HepG2 (cell line): ENCODE measurements at regions not wholly inside any gene's neighbourhood (a gene's known extent, or its start where the extent isn't known, plus 50 kb on each side); places are given as distances from the start of the nearest gene placed in this dataset.

Experiments
- EHMT2 ChIP-seq: fragments of 200-600 bp; sonication (generic); IDR thresholded peaks from 2 replicates; pipeline ENCODE4 v1.7.0; 2017; ENCODE audit warnings: antibody characterized with exemption, low read depth, low read length, borderline replicate concordance
- KMT2B ChIP-seq: IDR thresholded peaks from 2 replicates; pipeline ENCODE4 v1.6.1; 2016; ENCODE audit warnings: missing genetic modification reagents, missing compliant biosample characterization
- MTA1 ChIP-seq: sonication (generic); formaldehyde crosslinking; IDR thresholded peaks from 2 replicates; pipeline ENCODE4 v1.4.0; 2020; ENCODE audit warnings: missing genetic modification reagents, mild to moderate bottlenecking, borderline replicate concordance
- POGZ ChIP-seq: sonication (generic); formaldehyde crosslinking; IDR thresholded peaks from 2 replicates; pipeline ENCODE4 v1.4.0; 2020; ENCODE audit warnings: mild to moderate bottlenecking, missing genetic modification reagents
- RARA ChIP-seq: IDR thresholded peaks from 2 replicates; pipeline ENCODE4 v1.6.1; 2016; ENCODE audit warnings: missing genetic modification reagents, missing compliant biosample characterization
- SRY ChIP-seq: sonication (generic); formaldehyde crosslinking; IDR thresholded peaks from 2 replicates; pipeline ENCODE4 v1.8.0; 2022; ENCODE audit warnings: mild to moderate bottlenecking, missing genetic modification reagents
- TEAD3 ChIP-seq: optimal IDR thresholded peaks from 2 replicates; pipeline ENCODE3; 2016; ENCODE audit warnings: borderline replicate concordance
- XRCC5 ChIP-seq: fragments of 200-400 bp; formaldehyde crosslinking; optimal IDR thresholded peaks from 2 replicates; pipeline ENCODE3; 2017; ENCODE audit warnings: mild to moderate bottlenecking, low read length
- ZFX ChIP-seq: sonication (generic); formaldehyde crosslinking; IDR thresholded peaks from 2 replicates; pipeline ENCODE4 v1.4.0; 2020; ENCODE audit warnings: mild to moderate bottlenecking, low read depth, missing genetic modification reagents, moderate library complexity
- ZKSCAN1 ChIP-seq: fragments of 150-350 bp; IDR thresholded peaks from 2 replicates; pipeline ENCODE4 v1.6.1; 2014; ENCODE audit warnings: low read length
- ZNF34 ChIP-seq: sonication (generic); formaldehyde crosslinking; IDR thresholded peaks from 2 replicates; pipeline ENCODE4 v1.4.0; 2020; ENCODE audit warnings: mild to moderate bottlenecking, missing genetic modification reagents, borderline replicate concordance
- ZNF549 ChIP-seq: sonication (generic); formaldehyde crosslinking; IDR thresholded peaks from 2 replicates; pipeline ENCODE4 v1.5.0; 2020; ENCODE audit warnings: missing genetic modification reagents
- ZSCAN9 ChIP-seq: IDR thresholded peaks from 2 replicates; pipeline ENCODE4 v1.6.1; 2016; ENCODE audit warnings: borderline replicate concordance
- TF ChIP-seq, protein P1 (sequence below), 2 experiments: fragments of 450-650 bp in 1 of 2; sonication (generic) in 1 of 2; formaldehyde crosslinking; IDR thresholded peaks; 2 replicates each; pipeline versions ENCODE4 v1.5.0 to v1.8.0; 2020 to 2022; ENCODE audit warnings: mild to moderate bottlenecking in 1 of 2, missing genetic modification reagents in 1 of 2
- TF ChIP-seq, protein P2 (sequence below): sonication (generic); formaldehyde crosslinking; IDR thresholded peaks from 2 replicates; pipeline ENCODE4 v1.4.0; 2020; ENCODE audit warnings: missing genetic modification reagents
- TF ChIP-seq, protein P3 (sequence below): sonication (generic); formaldehyde crosslinking; IDR thresholded peaks from 2 replicates; pipeline ENCODE4 v1.4.0; 2020; ENCODE audit warnings: low read depth, missing genetic modification reagents
- TF ChIP-seq, protein P4 (sequence below): sonication (generic); formaldehyde crosslinking; IDR thresholded peaks from 2 replicates; pipeline ENCODE4 v1.4.0; 2020; ENCODE audit warnings: missing genetic modification reagents, mild to moderate bottlenecking, borderline replicate concordance

DNA sequence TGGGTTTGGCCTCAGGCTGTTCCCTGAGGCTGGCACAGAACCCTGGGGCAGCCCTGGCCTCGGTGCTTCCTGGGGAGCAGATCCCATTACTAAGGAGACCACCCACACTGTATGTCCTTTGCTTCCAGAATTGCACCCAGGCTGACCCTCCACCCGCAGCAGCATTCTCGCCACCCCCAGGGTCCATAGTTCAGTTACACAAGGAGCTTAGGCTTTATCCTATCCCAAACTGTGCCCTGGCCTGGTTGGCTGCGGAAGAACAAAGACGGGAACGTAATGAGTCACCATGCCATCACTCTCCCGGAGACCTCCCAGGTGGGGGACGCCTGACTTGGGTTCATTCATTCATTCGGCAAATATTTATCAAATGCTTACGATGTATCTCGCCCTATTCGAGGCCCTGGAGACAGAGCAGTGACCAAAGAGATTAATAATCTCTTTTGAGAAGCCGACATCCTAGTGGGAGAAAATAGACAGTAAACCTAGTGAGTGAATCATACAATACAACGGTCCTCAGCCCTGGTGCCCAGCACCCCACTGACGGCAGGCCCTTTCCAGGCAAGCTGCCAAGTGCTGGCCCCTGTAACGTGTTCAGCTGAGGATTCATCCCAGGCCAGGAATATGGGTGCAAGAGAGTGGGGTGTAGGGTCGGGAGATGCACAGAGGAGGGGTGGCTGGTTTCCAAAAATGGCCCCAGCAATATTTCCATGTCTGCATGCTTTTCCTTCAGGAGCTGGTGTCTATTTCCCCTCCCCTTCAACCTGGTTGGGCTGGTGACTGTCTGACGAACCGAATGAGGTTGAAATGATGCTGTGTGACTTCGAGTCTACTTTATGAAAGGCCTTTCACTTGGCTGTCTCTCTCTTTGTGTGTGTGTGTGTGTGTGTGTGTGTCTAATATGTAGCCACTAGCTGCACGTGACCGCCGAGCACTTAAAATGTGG, 134.2 kb downstream of the MGAT5B start (continued):
- TF ChIP-seq, protein P1, sequence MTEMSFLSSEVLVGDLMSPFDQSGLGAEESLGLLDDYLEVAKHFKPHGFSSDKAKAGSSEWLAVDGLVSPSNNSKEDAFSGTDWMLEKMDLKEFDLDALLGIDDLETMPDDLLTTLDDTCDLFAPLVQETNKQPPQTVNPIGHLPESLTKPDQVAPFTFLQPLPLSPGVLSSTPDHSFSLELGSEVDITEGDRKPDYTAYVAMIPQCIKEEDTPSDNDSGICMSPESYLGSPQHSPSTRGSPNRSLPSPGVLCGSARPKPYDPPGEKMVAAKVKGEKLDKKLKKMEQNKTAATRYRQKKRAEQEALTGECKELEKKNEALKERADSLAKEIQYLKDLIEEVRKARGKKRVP (CRISPR knock-in tag; IDR thresholded peaks at IDR 0.05) = peak in 1 of 2 experiments; percentile 75; a peak in 2 of 4 replicates
- TF ChIP-seq, protein P2, sequence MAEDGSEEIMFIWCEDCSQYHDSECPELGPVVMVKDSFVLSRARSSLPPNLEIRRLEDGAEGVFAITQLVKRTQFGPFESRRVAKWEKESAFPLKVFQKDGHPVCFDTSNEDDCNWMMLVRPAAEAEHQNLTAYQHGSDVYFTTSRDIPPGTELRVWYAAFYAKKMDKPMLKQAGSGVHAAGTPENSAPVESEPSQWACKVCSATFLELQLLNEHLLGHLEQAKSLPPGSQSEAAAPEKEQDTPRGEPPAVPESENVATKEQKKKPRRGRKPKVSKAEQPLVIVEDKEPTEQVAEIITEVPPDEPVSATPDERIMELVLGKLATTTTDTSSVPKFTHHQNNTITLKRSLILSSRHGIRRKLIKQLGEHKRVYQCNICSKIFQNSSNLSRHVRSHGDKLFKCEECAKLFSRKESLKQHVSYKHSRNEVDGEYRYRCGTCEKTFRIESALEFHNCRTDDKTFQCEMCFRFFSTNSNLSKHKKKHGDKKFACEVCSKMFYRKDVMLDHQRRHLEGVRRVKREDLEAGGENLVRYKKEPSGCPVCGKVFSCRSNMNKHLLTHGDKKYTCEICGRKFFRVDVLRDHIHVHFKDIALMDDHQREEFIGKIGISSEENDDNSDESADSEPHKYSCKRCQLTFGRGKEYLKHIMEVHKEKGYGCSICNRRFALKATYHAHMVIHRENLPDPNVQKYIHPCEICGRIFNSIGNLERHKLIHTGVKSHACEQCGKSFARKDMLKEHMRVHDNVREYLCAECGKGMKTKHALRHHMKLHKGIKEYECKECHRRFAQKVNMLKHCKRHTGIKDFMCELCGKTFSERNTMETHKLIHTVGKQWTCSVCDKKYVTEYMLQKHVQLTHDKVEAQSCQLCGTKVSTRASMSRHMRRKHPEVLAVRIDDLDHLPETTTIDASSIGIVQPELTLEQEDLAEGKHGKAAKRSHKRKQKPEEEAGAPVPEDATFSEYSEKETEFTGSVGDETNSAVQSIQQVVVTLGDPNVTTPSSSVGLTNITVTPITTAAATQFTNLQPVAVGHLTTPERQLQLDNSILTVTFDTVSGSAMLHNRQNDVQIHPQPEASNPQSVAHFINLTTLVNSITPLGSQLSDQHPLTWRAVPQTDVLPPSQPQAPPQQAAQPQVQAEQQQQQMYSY = no peak
- peak; percentile 23; the same call in 1 of the 2 replicates for TF ChIP-seq EHMT2
- TF ChIP-seq XRCC5 = peak; percentile 89
- no peak for TF ChIP-seq SRY
- TF ChIP-seq ZFX (CRISPR knock-in tag) = peak; percentile 55; the same call in 1 of the 2 replicates
- peak; percentile 93; the same call in 1 of the 2 replicates for TF ChIP-seq ZSCAN9
- TF ChIP-seq ZNF549 = no peak
- TF ChIP-seq TEAD3 = peak; percentile 82
- TF ChIP-seq, protein P3, sequence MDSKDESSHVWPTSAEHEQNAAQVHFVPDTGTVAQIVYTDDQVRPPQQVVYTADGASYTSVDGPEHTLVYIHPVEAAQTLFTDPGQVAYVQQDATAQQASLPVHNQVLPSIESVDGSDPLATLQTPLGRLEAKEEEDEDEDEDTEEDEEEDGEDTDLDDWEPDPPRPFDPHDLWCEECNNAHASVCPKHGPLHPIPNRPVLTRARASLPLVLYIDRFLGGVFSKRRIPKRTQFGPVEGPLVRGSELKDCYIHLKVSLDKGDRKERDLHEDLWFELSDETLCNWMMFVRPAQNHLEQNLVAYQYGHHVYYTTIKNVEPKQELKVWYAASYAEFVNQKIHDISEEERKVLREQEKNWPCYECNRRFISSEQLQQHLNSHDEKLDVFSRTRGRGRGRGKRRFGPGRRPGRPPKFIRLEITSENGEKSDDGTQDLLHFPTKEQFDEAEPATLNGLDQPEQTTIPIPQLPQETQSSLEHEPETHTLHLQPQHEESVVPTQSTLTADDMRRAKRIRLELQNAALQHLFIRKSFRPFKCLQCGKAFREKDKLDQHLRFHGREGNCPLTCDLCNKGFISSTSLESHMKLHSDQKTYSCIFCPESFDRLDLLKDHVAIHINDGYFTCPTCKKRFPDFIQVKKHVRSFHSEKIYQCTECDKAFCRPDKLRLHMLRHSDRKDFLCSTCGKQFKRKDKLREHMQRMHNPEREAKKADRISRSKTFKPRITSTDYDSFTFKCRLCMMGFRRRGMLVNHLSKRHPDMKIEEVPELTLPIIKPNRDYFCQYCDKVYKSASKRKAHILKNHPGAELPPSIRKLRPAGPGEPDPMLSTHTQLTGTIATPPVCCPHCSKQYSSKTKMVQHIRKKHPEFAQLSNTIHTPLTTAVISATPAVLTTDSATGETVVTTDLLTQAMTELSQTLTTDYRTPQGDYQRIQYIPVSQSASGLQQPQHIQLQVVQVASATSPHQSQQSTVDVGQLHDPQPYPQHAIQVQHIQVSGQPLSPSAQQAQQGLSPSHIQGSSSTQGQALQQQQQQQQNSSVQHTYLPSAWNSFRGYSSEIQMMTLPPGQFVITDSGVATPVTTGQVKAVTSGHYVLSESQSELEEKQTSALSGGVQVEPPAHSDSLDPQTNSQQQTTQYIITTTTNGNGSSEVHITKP (CRISPR knock-in tag) = peak; percentile 35; the same call in 1 of the 2 replicates
- TF ChIP-seq RARA (CRISPR knock-in tag) = peak; percentile 88
- peak; percentile 73; the same call in 1 of the 2 replicates for TF ChIP-seq POGZ (CRISPR knock-in tag)
- TF ChIP-seq MTA1 (CRISPR knock-in tag) = 0 out of 2 replicates have a peak, but pooled peaks have one; percentile 18
- TF ChIP-seq ZKSCAN1 = 0 out of 2 replicates have a peak, but pooled peaks have one; percentile 33
- peak; percentile 85; the same call in 1 of the 2 replicates for TF ChIP-seq ZNF34 (CRISPR knock-in tag)
- TF ChIP-seq, protein P4, sequence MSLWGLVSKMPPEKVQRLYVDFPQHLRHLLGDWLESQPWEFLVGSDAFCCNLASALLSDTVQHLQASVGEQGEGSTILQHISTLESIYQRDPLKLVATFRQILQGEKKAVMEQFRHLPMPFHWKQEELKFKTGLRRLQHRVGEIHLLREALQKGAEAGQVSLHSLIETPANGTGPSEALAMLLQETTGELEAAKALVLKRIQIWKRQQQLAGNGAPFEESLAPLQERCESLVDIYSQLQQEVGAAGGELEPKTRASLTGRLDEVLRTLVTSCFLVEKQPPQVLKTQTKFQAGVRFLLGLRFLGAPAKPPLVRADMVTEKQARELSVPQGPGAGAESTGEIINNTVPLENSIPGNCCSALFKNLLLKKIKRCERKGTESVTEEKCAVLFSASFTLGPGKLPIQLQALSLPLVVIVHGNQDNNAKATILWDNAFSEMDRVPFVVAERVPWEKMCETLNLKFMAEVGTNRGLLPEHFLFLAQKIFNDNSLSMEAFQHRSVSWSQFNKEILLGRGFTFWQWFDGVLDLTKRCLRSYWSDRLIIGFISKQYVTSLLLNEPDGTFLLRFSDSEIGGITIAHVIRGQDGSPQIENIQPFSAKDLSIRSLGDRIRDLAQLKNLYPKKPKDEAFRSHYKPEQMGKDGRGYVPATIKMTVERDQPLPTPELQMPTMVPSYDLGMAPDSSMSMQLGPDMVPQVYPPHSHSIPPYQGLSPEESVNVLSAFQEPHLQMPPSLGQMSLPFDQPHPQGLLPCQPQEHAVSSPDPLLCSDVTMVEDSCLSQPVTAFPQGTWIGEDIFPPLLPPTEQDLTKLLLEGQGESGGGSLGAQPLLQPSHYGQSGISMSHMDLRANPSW (CRISPR knock-in tag) = peak; percentile 42; the same call in 1 of the 2 replicates
- TF ChIP-seq KMT2B = peak; percentile 36; the same call in 1 of the 2 replicates
